Endothelial cell of umbilical vein (primary cell): ENCODE measurements at regions not wholly inside any gene's neighbourhood (a gene's known extent, or its start where the extent isn't known, plus 50 kb on each side); places are given as distances from the start of the nearest gene placed in this dataset.

ENCODE experiments used
- FOS ChIP-seq: IDR thresholded peaks from 2 replicates; pipeline ENCODE4 v1.6.1; 2011; ENCODE audit warnings: mild to moderate bottlenecking, low read length, moderate library complexity, borderline replicate concordance; ENCODE audit not compliant: insufficient read depth
- MYC ChIP-seq: IDR thresholded peaks from one replicate; pipeline ENCODE4 v1.6.1; 2011; ENCODE audit warnings: mild to moderate bottlenecking, low read depth, low read length
- POLR2A ChIP-seq: IDR thresholded peaks from 2 replicates; pipeline ENCODE4 v1.6.1; 2012; ENCODE audit warnings: low read depth, mild to moderate bottlenecking, control low read depth, low read length
- POLR2AphosphoS5 ChIP-seq: IDR thresholded peaks from 2 replicates; pipeline ENCODE4 v1.6.1; 2012; ENCODE audit warnings: low read depth, mild to moderate bottlenecking, control low read depth, low read length, moderate library complexity; ENCODE audit not compliant: insufficient read depth
- TF ChIP-seq, protein P1 (sequence below), 2 donors: IDR thresholded peaks; 1 replicate in 1 of 2; 2 replicates in 1 of 2; pipeline ENCODE4 v1.5.1; 2011; ENCODE audit warnings: low read length in 2 of 2, mild to moderate bottlenecking in 2 of 2, moderate library complexity in 2 of 2, control low read depth in 1 of 2, inconsistent platforms in 1 of 2, low read depth in 1 of 2; ENCODE audit not compliant: insufficient read depth in 1 of 2; ENCODE audit errors: extremely low read depth in 1 of 2
- TF ChIP-seq, protein P2 (sequence below): IDR thresholded peaks from 2 replicates; pipeline ENCODE4 v1.6.1; 2011; ENCODE audit not compliant: insufficient read depth, insufficient read length

DNA sequence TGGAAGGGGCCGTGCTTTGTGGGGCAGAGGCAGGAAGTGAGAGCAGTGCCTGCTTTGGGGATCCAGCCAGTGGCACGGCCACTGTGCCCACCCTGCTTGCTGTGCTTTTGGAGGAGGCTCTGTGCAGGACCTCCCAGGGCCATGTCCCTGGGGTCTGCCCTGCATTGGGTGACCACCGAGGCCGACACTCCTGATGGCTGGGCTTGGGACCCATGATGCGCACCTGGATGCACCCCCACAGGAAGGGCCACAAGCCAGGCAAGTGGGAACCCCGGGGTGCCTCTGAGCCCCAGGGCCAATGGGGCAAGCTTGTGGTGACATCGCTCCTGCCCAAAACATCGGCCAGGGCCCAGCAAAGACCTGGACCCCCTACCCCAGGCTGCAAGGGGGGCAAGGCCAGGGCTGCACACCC is 738.6 kb upstream of the GJE1 start:
- TF ChIP-seq, protein P1, sequence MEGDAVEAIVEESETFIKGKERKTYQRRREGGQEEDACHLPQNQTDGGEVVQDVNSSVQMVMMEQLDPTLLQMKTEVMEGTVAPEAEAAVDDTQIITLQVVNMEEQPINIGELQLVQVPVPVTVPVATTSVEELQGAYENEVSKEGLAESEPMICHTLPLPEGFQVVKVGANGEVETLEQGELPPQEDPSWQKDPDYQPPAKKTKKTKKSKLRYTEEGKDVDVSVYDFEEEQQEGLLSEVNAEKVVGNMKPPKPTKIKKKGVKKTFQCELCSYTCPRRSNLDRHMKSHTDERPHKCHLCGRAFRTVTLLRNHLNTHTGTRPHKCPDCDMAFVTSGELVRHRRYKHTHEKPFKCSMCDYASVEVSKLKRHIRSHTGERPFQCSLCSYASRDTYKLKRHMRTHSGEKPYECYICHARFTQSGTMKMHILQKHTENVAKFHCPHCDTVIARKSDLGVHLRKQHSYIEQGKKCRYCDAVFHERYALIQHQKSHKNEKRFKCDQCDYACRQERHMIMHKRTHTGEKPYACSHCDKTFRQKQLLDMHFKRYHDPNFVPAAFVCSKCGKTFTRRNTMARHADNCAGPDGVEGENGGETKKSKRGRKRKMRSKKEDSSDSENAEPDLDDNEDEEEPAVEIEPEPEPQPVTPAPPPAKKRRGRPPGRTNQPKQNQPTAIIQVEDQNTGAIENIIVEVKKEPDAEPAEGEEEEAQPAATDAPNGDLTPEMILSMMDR (IDR thresholded peaks at IDR 0.05; ENCODE audit: extremely low read depth in 1 of 2, insufficient read depth in 1 of 2, low read depth in 1 of 2, low read length in 2 of 2), result no peak
- TF ChIP-seq, protein P2, sequence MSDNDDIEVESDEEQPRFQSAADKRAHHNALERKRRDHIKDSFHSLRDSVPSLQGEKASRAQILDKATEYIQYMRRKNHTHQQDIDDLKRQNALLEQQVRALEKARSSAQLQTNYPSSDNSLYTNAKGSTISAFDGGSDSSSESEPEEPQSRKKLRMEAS, result no peak
- no peak for TF ChIP-seq POLR2AphosphoS5
- TF ChIP-seq POLR2A, result no peak
- TF ChIP-seq MYC, result no peak
- no peak for TF ChIP-seq FOS
